ENCODE measurements at regions not wholly inside any gene's neighbourhood (a gene's known extent, or its start where the extent isn't known, plus 50 kb on each side); places are given as distances from the start of the nearest gene placed in this dataset.

- H3K4me3 ChIP-seq = no peak overlapping the region
- no peaks in the 10 kb centered on the region for H3K9me3 ChIP-seq
- intact Hi-C loops (cut with DNase I) = no loop called here
- H3K27me3 ChIP-seq = no peaks in the 10 kb centered on the region
- H3K4me1 ChIP-seq = no peaks in the 10 kb centered on the region
- TF ChIP-seq POLR2A (IDR thresholded peaks at IDR 0.05) = no peak
- TF ChIP-seq, protein P1, sequence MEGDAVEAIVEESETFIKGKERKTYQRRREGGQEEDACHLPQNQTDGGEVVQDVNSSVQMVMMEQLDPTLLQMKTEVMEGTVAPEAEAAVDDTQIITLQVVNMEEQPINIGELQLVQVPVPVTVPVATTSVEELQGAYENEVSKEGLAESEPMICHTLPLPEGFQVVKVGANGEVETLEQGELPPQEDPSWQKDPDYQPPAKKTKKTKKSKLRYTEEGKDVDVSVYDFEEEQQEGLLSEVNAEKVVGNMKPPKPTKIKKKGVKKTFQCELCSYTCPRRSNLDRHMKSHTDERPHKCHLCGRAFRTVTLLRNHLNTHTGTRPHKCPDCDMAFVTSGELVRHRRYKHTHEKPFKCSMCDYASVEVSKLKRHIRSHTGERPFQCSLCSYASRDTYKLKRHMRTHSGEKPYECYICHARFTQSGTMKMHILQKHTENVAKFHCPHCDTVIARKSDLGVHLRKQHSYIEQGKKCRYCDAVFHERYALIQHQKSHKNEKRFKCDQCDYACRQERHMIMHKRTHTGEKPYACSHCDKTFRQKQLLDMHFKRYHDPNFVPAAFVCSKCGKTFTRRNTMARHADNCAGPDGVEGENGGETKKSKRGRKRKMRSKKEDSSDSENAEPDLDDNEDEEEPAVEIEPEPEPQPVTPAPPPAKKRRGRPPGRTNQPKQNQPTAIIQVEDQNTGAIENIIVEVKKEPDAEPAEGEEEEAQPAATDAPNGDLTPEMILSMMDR (IDR thresholded peaks at IDR 0.05) = no peak
- no peaks in the 10 kb centered on the region for H3K36me3 ChIP-seq
- DNase-seq = no peak
- H3K27ac ChIP-seq = peak overlapping the region in 2 of 4 donors; percentile 49 to 57
- WGBS, 2 donors = 71 to 82% methylated on average over 1 to 2 of the region's 2 CpGs
These were observed 199.5 kb upstream of the CNR1 start for GRCh38 chr6:88365656-88366055.

DNA sequence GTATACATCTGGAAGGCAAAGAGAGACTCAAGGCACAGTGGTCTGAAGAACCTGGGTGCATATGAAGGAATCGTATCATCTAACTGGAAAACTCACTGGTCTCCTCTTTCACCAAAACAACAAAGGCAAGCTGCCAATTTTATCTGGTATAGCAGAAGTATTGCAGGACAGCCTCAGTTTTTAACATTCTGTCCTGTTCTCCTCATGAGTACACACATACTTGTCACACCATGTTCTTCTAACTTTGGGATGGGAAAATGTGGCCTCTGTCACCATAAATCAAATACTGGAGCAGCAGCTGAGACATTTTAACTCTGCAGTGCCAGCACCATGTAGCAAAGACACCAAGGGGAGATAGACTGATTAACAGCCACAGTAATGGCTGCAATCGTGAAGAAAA, 199.1 kb upstream of the CNR1 start:
- H3K9me3 ChIP-seq = no peaks in the 10 kb centered on the region
- intact Hi-C loops (cut with DNase I) = no loop called here
- H3K27ac ChIP-seq = peak overlapping the region in 1 of 4 donors; percentile 49
- no peaks in the 10 kb centered on the region for H3K36me3 ChIP-seq
- no peaks in the 10 kb centered on the region for H3K27me3 ChIP-seq
- no peak for DNase-seq
- 59 to 74% methylated on average over 2 of the region's 2 CpGs for WGBS, 2 donors
- H3K4me3 ChIP-seq = no peak overlapping the region
- H3K4me1 ChIP-seq = no peaks in the 10 kb centered on the region
- no peak for TF ChIP-seq POLR2A (IDR thresholded peaks at IDR 0.05)
- TF ChIP-seq, protein P1 (IDR thresholded peaks at IDR 0.05) = no peak

DNA sequence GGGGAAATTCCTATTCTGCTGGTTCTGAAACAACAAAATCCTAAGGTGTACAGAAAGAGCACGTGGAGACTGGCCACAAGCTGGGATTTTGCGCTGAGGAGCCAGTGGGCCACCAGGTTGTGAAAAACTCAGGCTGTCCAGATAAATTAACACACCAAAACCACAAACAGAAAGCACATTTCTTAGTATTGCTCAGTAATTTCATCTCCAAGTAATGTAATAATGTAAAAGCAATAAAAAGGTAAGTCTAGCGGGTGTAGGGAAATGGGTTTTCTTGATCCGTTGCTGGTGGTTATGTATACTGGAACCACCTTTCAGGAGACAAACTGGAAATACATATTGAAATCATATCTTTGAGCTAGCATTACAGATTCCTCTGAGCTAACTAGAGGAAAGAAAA, 195.6 kb upstream of the CNR1 start:
- no peak overlapping the region for H3K4me3 ChIP-seq
- intact Hi-C loops (cut with DNase I) = no loop called here
- no peak for TF ChIP-seq POLR2A (IDR thresholded peaks at IDR 0.05)
- no peaks in the 10 kb centered on the region for H3K27me3 ChIP-seq
- H3K4me1 ChIP-seq = no peaks in the 10 kb centered on the region
- WGBS, 2 donors = 86 to 90% methylated on average over 4 of the region's 4 CpGs
- H3K27ac ChIP-seq = no peak overlapping the region
- no peaks in the 10 kb centered on the region for H3K36me3 ChIP-seq
- DNase-seq = no peak
- no peaks in the 10 kb centered on the region for H3K9me3 ChIP-seq

- H3K4me3 ChIP-seq = no peak overlapping the region
- intact Hi-C loops (cut with DNase I) = no loop called here
- no peak for TF ChIP-seq POLR2A (IDR thresholded peaks at IDR 0.05)
- TF ChIP-seq, protein P1 (IDR thresholded peaks at IDR 0.05) = no peak
- no peaks in the 10 kb centered on the region for H3K36me3 ChIP-seq
- H3K4me1 ChIP-seq = no peaks in the 10 kb centered on the region
- no peak for DNase-seq
- no peaks in the 10 kb centered on the region for H3K9me3 ChIP-seq
- H3K27ac ChIP-seq = no peak overlapping the region
- 68 to 69% methylated on average over 3 of the region's 3 CpGs for WGBS, 2 donors
- no peaks in the 10 kb centered on the region for H3K27me3 ChIP-seq
These were observed 195.2 kb upstream of the CNR1 start for GRCh38 chr6:88361298-88361697.

DNA sequence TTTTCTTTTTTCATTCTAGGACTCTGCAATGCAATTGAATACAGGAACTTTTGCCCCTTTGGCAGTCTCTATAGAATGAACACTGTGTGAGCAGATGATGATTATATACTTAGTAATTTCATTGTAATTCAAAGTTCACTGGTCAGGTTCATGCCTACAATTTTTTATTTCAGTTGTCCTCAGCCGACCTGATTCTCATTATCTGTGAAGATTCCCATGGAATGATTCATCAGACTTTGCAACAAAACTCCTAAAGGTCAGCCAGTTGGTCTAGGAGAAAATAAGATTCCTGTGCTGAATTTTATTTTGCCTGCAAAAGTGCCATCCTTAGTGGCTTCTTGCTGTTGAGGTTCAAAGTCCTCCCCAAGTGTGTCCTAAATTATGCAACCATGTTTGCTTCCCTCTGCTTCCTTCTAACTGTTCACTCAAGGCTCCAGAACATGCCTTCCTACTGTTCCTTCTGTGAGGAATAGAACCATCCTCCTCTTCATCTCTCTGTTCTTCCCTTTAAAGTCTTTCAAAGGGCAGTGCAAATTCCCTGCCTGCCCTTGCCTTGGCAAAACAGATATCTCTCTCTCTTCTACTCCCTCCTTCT, 194.2 kb upstream of the CNR1 start:
- DNase-seq = no peak
- intact Hi-C loops (cut with DNase I) = no loop called here
- Histone ChIP-seq H3K9me3 (no peaks in the 10 kb centered on the region), H3K27ac (peak overlapping the region in 1 of 4 donors; percentile 49), H3K27me3 (no peaks in the 10 kb centered on the region), H3K4me3 (no peak overlapping the region), H3K4me1 (no peaks in the 10 kb centered on the region), H3K36me3 (no peaks in the 10 kb centered on the region)
- no peak for TF ChIP-seq POLR2A (IDR thresholded peaks at IDR 0.05)
- TF ChIP-seq, protein P1 (IDR thresholded peaks at IDR 0.05) = no peak
- WGBS, 2 donors = 8 to 37% methylated on average over 1 of the region's 1 CpG
